C4-2B (cell line): ENCODE measurements at regions not wholly inside any gene's neighbourhood (a gene's known extent, or its start where the extent isn't known, plus 50 kb on each side); places are given as distances from the start of the nearest gene placed in this dataset.

Experiments
- H3K27ac ChIP-seq: fragments of 450-650 bp; 2 replicates; pipeline ENCODE4 v1.5.1; 2017
- ZFX ChIP-seq: fragments of 450-650 bp; IDR thresholded peaks from 2 replicates; pipeline ENCODE4 v1.6.1; 2017
- TF ChIP-seq, protein P1 (sequence below): fragments of 450-650 bp; conservative IDR thresholded peaks from 2 replicates; pipeline ENCODE4 v1.5.1; 2017; ENCODE audit warnings: mild to moderate bottlenecking

DNA sequence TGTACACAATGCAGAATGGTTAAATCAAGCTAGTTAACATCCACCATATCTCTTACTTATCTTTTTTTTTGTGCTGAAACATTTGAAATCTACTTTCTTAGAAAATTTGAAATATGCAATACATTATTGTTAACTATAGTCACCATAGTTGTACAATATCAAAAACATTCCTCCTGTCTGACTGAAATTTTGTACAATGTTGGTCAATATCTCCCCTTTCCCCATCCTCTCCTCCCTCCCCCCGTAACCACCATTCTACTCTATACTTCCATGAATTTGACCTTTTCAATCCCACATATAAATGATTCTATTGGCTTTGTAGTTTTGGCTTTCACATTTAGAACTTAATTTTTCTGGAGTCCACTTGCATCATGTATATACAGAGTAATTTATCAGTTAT lies 63.5 kb upstream of the DCD start:
- H3K27ac ChIP-seq: no peak overlapping the region

DNA sequence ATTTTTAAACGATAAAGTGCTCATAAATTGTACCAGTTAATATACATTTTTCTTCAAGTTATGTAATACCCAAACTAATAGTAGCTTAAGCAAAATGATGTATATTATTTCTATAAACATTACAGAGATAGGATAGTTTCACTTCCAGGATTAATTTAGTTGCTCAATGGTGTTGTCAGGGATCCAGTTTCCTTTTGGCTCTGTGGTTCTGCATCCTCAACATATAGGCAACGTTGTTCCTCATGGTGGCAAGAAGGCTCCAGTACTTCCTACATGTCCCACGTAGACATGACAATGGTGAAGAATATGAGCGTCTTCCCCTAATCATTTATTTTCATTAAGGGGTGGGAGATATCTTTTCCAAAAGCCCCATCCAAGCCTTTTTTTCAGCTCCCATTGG lies 60.7 kb upstream of the DCD start:
- no peak overlapping the region for H3K27ac ChIP-seq
- TF ChIP-seq, protein P1, sequence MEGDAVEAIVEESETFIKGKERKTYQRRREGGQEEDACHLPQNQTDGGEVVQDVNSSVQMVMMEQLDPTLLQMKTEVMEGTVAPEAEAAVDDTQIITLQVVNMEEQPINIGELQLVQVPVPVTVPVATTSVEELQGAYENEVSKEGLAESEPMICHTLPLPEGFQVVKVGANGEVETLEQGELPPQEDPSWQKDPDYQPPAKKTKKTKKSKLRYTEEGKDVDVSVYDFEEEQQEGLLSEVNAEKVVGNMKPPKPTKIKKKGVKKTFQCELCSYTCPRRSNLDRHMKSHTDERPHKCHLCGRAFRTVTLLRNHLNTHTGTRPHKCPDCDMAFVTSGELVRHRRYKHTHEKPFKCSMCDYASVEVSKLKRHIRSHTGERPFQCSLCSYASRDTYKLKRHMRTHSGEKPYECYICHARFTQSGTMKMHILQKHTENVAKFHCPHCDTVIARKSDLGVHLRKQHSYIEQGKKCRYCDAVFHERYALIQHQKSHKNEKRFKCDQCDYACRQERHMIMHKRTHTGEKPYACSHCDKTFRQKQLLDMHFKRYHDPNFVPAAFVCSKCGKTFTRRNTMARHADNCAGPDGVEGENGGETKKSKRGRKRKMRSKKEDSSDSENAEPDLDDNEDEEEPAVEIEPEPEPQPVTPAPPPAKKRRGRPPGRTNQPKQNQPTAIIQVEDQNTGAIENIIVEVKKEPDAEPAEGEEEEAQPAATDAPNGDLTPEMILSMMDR: no peak
- TF ChIP-seq ZFX: no peak

More for the DNA sequence above, 63.5 kb upstream of the DCD start:
- TF ChIP-seq, protein P1: no peak
- TF ChIP-seq ZFX: no peak

DNA sequence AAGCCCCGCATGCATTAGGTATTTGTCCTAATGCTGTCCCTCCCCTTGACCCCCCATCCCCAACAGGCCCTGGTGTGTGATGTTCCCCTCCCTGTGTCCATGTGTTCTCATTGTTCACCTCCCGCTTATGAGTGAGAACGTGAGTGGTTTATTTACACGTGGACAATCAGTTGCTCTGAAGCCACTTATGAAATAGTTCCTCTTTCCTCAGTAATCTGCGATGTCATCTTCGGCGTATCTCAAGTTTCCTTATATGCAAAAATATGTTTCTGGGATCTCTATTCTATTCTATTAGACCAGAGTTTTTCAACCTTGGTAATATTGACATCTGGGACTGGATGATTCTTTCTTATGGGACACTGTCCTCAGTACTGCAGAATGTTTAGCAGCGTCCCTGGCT lies 56.0 kb upstream of the DCD start:
- H3K27ac ChIP-seq: no peak overlapping the region
- TF ChIP-seq ZFX: no peak

DNA sequence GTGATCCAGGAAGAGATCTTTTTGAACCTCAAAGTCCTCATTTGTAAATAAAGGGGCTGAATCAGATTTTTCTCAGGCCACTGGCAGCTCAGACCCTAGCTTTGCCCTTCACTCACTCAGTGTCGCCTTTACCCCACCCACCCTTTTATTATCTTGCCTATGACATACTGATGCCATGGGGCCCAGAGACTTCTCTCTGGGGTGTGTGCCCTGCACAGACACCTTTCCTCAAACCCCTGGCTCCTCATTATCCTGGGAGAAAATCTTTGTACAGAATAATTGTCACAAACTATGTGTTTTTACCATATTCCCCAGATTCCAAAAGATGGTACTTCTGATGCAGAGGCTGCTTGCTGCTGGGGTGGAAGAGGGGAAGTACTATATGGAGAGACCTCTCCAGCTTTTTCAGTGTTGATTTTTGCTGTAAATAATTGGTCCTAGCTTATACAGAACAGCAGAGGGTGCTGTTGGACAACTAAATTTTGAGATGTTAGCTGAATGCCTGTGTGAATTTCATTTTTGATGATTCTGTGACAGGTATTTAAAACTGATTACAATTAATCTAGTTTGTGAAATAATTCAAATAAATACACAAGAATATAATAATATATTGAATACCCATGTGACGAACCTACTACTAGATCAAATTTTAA lies 53.9 kb upstream of the DCD start:
- no peak overlapping the region for H3K27ac ChIP-seq
- TF ChIP-seq, protein P1: peak; percentile 76
- no peak for TF ChIP-seq ZFX

DNA sequence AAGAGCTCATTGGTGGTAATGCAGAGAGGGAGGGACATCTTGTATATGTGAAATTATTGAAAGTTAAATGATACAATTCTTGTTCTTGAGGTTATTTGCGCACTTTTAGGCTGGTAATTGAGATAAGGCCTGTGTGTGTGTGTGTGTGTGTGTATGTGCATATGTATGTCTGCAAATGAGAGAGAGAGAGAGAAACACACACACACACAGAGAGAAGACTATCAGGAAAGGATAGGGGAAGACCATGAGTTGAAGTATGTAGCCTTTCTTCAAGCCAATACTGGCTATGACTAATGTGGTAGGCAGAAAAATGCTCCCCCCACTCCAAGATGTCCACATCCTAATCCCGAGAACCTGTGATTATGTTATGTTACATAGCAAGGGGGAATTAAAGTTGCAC lies 52.7 kb upstream of the DCD start:
- TF ChIP-seq ZFX: no peak
- TF ChIP-seq, protein P1: no peak
- no peak overlapping the region for H3K27ac ChIP-seq

DNA sequence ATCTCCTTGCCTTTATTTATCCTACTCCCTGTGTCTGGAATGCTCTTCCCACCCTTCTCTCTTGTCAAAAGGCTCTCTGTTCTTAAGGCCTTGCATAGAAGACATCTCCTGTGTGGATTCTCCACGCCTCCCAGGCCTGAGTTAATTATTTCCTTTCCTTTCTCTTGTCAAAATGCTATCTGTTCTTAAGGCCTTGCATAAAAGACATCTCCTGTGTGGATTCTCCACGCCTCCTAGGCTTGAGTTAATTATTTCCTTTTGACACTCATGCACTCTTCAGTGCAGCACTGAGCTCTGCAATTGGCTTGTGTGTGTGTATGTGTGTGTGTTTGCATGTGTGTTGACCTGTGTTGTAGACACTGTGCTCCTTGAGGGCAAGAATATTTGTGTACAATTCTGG lies 52.1 kb upstream of the DCD start:
- TF ChIP-seq, protein P1: no peak
- no peak for TF ChIP-seq ZFX
- no peak overlapping the region for H3K27ac ChIP-seq
